GM19324 (cell line): ENCODE measurements at regions not wholly inside any gene's neighbourhood (a gene's known extent, or its start where the extent isn't known, plus 50 kb on each side); places are given as distances from the start of the nearest gene placed in this dataset.
A peak's percentile ranks its signal among the peaks of the same experiment; 100 is the strongest.
"Not testable (repeated sequence)": the region's sequence is repeated elsewhere in the genome, so short reads cannot be mapped to it uniquely, and the experiment has no call there.

Experiments used
- ATAC-seq: cut with Tn5 transposase; IDR thresholded peaks from one replicate; pipeline ENCODE4 v1.9.1; 2021; ENCODE audit warnings: mild to moderate bottlenecking, moderate library complexity; ENCODE audit not compliant: unreplicated experiment, low FRiP score

GRCh38 chr7:24392774-24393173, 108.8 kb downstream of the NPY start:
- no peak for ATAC-seq

GRCh38 chr7:24395512-24395911, 111.5 kb downstream of the NPY start:
- no peak for ATAC-seq

- ATAC-seq: not testable (repeated sequence)
Observed at GRCh38 chr7:24396387-24396786, 112.4 kb downstream of the NPY start.

- no peak for ATAC-seq
Observed at GRCh38 chr7:24401628-24402593, 117.9 kb downstream of the NPY start.

GRCh38 chr7:24402655-24403054, 118.7 kb downstream of the NPY start:
- no peak for ATAC-seq

- ATAC-seq: no peak
Observed at GRCh38 chr7:24403557-24403956, 119.6 kb downstream of the NPY start.

GRCh38 chr7:24404315-24404714, 120.3 kb downstream of the NPY start:
- ATAC-seq: no peak

GRCh38 chr7:24405002-24405401, 121.0 kb downstream of the NPY start:
- ATAC-seq: no peak

GRCh38 chr7:24406053-24406788, 122.2 kb downstream of the NPY start:
- ATAC-seq: peak; percentile 58

GRCh38 chr7:24406789-24407299, 122.9 kb downstream of the NPY start:
- ATAC-seq: no peak

GRCh38 chr7:24407965-24408364, 124.0 kb downstream of the NPY start:
- no peak for ATAC-seq

GRCh38 chr7:24408798-24409430, 124.9 kb downstream of the NPY start:
- ATAC-seq: no peak

- ATAC-seq: no peak
Observed at GRCh38 chr7:24409431-24410024, 125.5 kb downstream of the NPY start.

GRCh38 chr7:24411226-24411625, 127.2 kb downstream of the NPY start:
- ATAC-seq: no peak

GRCh38 chr7:24417526-24418120, 133.6 kb downstream of the NPY start:
- no peak for ATAC-seq

GRCh38 chr7:24419077-24419476, 135.1 kb downstream of the NPY start:
- no peak for ATAC-seq

- no peak for ATAC-seq
Observed at GRCh38 chr7:24419511-24419910, 135.5 kb downstream of the NPY start.

- ATAC-seq: no peak
Observed at GRCh38 chr7:24422441-24423010, 138.5 kb downstream of the NPY start.

GRCh38 chr7:24425664-24426063, 141.7 kb downstream of the NPY start:
- no peak for ATAC-seq

GRCh38 chr7:24427048-24427447, 143.1 kb downstream of the NPY start:
- no peak for ATAC-seq
